Panc1 (cell line): ENCODE measurements at regions not wholly inside any gene's neighbourhood (a gene's known extent, or its start where the extent isn't known, plus 50 kb on each side); places are given as distances from the start of the nearest gene placed in this dataset.

Experiments used
- ATAC-seq: fragments of 200-7000 bp; cut with Tn5 transposase; 2 replicates; pipeline ENCODE4 v1.9.1; 2020; ENCODE audit warnings: mild to moderate bottlenecking, moderate library complexity
- BruUV-seq: library from RNA; stranded (reverse); fragments of 400-500 nt; replicated peaks from 2 replicates; lab custom pipeline; 2021; lab: Mats Ljungman, UMichigan
- CTCF ChIA-PET: fragments of 300-600 bp; sonication (Branson Sonifier 250); formaldehyde crosslinking; loops from one replicate; lab custom pipeline; 2022; ENCODE audit warnings: antibody characterized with exemption; lab: Charles Lee
- POLR2A ChIA-PET: fragments of 300-600 bp; sonication (Branson Sonifier 250); formaldehyde crosslinking; loops from one replicate; lab custom pipeline; 2022; ENCODE audit warnings: antibody characterized with exemption; lab: Charles Lee
- DNase-seq: peaks from one replicate; pipeline ENCODE4 v3.0.0-alpha.2; 2010; ENCODE audit warnings: low read depth, low spot score
- H3K27ac ChIP-seq: 2 replicates; pipeline ENCODE4 v1.5.1; 2011; ENCODE audit warnings: mild to moderate bottlenecking, low read length, inconsistent platforms
- H3K27me3 ChIP-seq: fragments of 200-500 bp; sonication (Bioruptor generic); 2 replicates; pipeline ENCODE4 v1.6.0; 2014; ENCODE audit warnings: low read length, inconsistent platforms; ENCODE audit not compliant: control insufficient read depth, insufficient read depth
- H3K36me3 ChIP-seq: fragments of 200-500 bp; sonication (Bioruptor generic); 2 replicates; pipeline ENCODE4 v1.5.1; 2014; ENCODE audit warnings: inconsistent platforms, mild to moderate bottlenecking, low read length, moderate library complexity; ENCODE audit not compliant: control insufficient read depth, insufficient read depth
- H3K4me1 ChIP-seq: 2 replicates; pipeline ENCODE4 v1.5.1; 2011; ENCODE audit warnings: inconsistent platforms, mild to moderate bottlenecking, low read length, moderate library complexity; ENCODE audit not compliant: control insufficient read depth, insufficient read depth
- H3K4me3 ChIP-seq, 2 experiments: 2 replicates each; pipeline ENCODE4 v1.5.1; 2011 to 2012; ENCODE audit warnings: low read depth in 2 of 2, low read length in 2 of 2, mild to moderate bottlenecking in 2 of 2, inconsistent platforms in 1 of 2, moderate library complexity in 1 of 2
- H3K9me3 ChIP-seq: fragments of 200-500 bp; sonication (Bioruptor generic); 2 replicates; pipeline ENCODE4 v1.5.1; 2014; ENCODE audit warnings: low read depth, mild to moderate bottlenecking, inconsistent platforms, low read length, moderate library complexity; ENCODE audit not compliant: control insufficient read depth, insufficient read depth
- POLR2AphosphoS5 ChIP-seq: IDR thresholded peaks from 2 replicates; pipeline ENCODE4 v1.6.1; 2012; ENCODE audit warnings: mild to moderate bottlenecking, low read depth, low read length, moderate library complexity
- SIN3A ChIP-seq: IDR thresholded peaks from 2 replicates; pipeline ENCODE4 v1.6.1; 2012; ENCODE audit warnings: low read depth, mild to moderate bottlenecking, low read length, moderate library complexity, borderline replicate concordance; ENCODE audit not compliant: insufficient read depth
- TCF7L2 ChIP-seq: IDR thresholded peaks from 2 replicates; pipeline ENCODE4 v1.6.1; 2011; ENCODE audit warnings: mild to moderate bottlenecking, low read depth, low read length, inconsistent platforms
- in situ Hi-C: cut with HindIII; loops from 2 replicates; pipeline ENCODE4 v1.10.0; 2016; ENCODE audit warnings: low sequenced_read_pairs, low pct_unique_long_range_greater_than_20kb
- intact Hi-C: fragments of 100-400 bp; cut with micrococcal nuclease; formaldehyde crosslinking; loops from one replicate; pipeline ENCODE4 v1.10.0; 2022; ENCODE audit not compliant: unreplicated experiment
- TF ChIP-seq, protein P1 (sequence below): fragments of 450-650 bp; IDR thresholded peaks from 2 replicates; pipeline ENCODE4 v1.5.1; 2017; ENCODE audit warnings: mild to moderate bottlenecking
- TF ChIP-seq, protein P2 (sequence below), 2 experiments: IDR thresholded peaks; 2 replicates each; pipeline ENCODE4 v1.6.1; 2011 to 2012; ENCODE audit warnings: low read depth in 2 of 2, control low read depth in 1 of 2, low read length in 1 of 2, mild to moderate bottlenecking in 1 of 2, moderate library complexity in 1 of 2; ENCODE audit not compliant: insufficient read depth in 1 of 2

DNA sequence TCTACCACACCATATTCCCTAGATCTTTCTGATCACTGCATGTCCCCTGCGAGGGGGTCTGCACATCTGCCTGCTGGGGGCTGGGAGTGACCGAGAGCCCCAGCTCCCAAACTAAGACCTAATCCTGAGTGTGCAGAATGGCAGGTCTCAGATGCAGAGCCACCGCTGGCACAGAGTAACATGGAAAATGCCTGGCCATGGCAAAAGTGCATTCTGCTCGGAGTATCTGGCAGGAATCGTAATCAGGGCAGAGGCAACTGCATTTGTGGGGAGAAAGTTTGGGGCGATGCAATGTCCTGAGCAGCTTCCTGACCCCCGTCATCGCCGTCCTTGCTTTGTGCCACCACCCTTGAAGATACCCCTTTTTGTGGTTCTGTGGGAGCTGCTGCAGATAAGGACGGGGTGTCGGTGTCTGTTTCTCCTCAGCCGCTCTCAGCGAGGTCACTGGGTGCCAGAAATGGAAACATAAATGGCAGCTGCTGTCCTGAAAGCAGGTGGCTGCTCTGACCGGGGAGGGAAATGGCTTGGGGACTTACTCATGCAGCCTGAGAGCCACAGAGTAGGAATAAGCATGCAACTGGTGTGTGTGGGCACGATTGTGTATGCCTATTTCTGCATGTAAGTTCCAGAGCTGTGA is 157.9 kb downstream of the LY86 start:
- intact Hi-C loops (no loop called here), in situ Hi-C loops (no loop called here)
- ChIA-PET POLR2A (no interaction called here), CTCF (no interaction called here)
- ATAC-seq (no peak), DNase-seq (no peak)
- no TSS peak for BruUV-seq
- TF ChIP-seq, protein P1, sequence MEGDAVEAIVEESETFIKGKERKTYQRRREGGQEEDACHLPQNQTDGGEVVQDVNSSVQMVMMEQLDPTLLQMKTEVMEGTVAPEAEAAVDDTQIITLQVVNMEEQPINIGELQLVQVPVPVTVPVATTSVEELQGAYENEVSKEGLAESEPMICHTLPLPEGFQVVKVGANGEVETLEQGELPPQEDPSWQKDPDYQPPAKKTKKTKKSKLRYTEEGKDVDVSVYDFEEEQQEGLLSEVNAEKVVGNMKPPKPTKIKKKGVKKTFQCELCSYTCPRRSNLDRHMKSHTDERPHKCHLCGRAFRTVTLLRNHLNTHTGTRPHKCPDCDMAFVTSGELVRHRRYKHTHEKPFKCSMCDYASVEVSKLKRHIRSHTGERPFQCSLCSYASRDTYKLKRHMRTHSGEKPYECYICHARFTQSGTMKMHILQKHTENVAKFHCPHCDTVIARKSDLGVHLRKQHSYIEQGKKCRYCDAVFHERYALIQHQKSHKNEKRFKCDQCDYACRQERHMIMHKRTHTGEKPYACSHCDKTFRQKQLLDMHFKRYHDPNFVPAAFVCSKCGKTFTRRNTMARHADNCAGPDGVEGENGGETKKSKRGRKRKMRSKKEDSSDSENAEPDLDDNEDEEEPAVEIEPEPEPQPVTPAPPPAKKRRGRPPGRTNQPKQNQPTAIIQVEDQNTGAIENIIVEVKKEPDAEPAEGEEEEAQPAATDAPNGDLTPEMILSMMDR = no peak
- TF ChIP-seq SIN3A = no peak
- TF ChIP-seq TCF7L2 = no peak
- TF ChIP-seq POLR2AphosphoS5 = no peak
- TF ChIP-seq, protein P2, sequence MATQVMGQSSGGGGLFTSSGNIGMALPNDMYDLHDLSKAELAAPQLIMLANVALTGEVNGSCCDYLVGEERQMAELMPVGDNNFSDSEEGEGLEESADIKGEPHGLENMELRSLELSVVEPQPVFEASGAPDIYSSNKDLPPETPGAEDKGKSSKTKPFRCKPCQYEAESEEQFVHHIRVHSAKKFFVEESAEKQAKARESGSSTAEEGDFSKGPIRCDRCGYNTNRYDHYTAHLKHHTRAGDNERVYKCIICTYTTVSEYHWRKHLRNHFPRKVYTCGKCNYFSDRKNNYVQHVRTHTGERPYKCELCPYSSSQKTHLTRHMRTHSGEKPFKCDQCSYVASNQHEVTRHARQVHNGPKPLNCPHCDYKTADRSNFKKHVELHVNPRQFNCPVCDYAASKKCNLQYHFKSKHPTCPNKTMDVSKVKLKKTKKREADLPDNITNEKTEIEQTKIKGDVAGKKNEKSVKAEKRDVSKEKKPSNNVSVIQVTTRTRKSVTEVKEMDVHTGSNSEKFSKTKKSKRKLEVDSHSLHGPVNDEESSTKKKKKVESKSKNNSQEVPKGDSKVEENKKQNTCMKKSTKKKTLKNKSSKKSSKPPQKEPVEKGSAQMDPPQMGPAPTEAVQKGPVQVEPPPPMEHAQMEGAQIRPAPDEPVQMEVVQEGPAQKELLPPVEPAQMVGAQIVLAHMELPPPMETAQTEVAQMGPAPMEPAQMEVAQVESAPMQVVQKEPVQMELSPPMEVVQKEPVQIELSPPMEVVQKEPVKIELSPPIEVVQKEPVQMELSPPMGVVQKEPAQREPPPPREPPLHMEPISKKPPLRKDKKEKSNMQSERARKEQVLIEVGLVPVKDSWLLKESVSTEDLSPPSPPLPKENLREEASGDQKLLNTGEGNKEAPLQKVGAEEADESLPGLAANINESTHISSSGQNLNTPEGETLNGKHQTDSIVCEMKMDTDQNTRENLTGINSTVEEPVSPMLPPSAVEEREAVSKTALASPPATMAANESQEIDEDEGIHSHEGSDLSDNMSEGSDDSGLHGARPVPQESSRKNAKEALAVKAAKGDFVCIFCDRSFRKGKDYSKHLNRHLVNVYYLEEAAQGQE (IDR thresholded peaks at IDR 0.05; ENCODE audit: insufficient read depth in 1 of 2, low read depth in 2 of 2, low read length in 1 of 2) = no peak
- Histone ChIP-seq H3K9me3 (no peaks in the 10 kb centered on the region), H3K27ac (no peak overlapping the region), H3K4me1 (peaks cover 12% of the 10 kb centered on the region; the same call in 1 of the 2 replicates), H3K4me3 (no peak overlapping the region), H3K27me3 (no peaks in the 10 kb centered on the region), H3K36me3 (no peaks in the 10 kb centered on the region)

DNA sequence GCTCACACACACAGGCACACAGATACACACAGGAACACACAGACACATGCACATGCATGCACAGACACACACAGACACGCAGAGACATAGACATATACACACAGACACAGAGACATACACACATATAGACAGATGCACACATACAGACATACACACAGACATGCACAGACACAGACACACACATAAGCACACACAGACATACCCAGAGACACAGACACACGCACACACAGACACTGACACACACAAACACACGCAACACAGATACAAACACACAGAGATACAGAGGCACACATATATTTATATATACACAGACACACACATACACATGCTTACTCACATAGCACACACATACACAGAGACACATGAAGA is 158.4 kb downstream of the LY86 start:
- ATAC-seq (no peak), DNase-seq (no peak)
- in situ Hi-C loops (no loop called here), intact Hi-C loops (no loop called here)
- TF ChIP-seq, protein P1 = no peak
- no peak for TF ChIP-seq TCF7L2
- TF ChIP-seq, protein P2 (IDR thresholded peaks at IDR 0.05; ENCODE audit: insufficient read depth in 1 of 2, low read depth in 2 of 2, low read length in 1 of 2) = no peak
- TF ChIP-seq POLR2AphosphoS5 = no peak
- no peak overlapping the region for H3K27ac ChIP-seq
- H3K36me3 ChIP-seq = no peaks in the 10 kb centered on the region
- peaks cover 12% of the 10 kb centered on the region; the same call in 1 of the 2 replicates for H3K4me1 ChIP-seq
- no peaks in the 10 kb centered on the region for H3K9me3 ChIP-seq
- H3K27me3 ChIP-seq = no peaks in the 10 kb centered on the region
- ChIA-PET POLR2A (no interaction called here), CTCF (no interaction called here)
- no peak overlapping the region for H3K4me3 ChIP-seq
- no TSS peak for BruUV-seq
